Osteoblast (primary cell): ENCODE measurements at regions not wholly inside any gene's neighbourhood (a gene's known extent, or its start where the extent isn't known, plus 50 kb on each side); places are given as distances from the start of the nearest gene placed in this dataset.

Source experiments
- DNase-seq: peaks from one replicate; pipeline ENCODE4 v3.0.0; 2011; ENCODE audit warnings: low spot score, mixed read lengths; ENCODE audit not compliant: insufficient read length; ENCODE audit errors: missing footprints
- H2AFZ ChIP-seq: 2 replicates; pipeline ENCODE4 v1.6.0; 2011; ENCODE audit warnings: mild to moderate bottlenecking, low read length
- H3K27ac ChIP-seq: 2 replicates; pipeline ENCODE4 v1.5.1; 2011; ENCODE audit warnings: mild to moderate bottlenecking, low read depth, low read length, moderate library complexity
- H3K27me3 ChIP-seq: 2 replicates; pipeline ENCODE4 v1.6.0; 2012; ENCODE audit warnings: mild to moderate bottlenecking, control low read depth, inconsistent platforms, low read length, moderate library complexity; ENCODE audit not compliant: insufficient read depth
- H3K36me3 ChIP-seq: 2 replicates; pipeline ENCODE4 v1.5.1; 2011; ENCODE audit warnings: mild to moderate bottlenecking, low read length, control low read depth, moderate library complexity; ENCODE audit not compliant: insufficient read depth
- H3K4me1 ChIP-seq: 2 replicates; pipeline ENCODE4 v1.5.1; 2011; ENCODE audit warnings: mild to moderate bottlenecking, low read length, control low read depth, moderate library complexity; ENCODE audit not compliant: insufficient read depth
- H3K4me2 ChIP-seq: 2 replicates; pipeline ENCODE4 v1.6.0; 2011; ENCODE audit warnings: mild to moderate bottlenecking, low read length; ENCODE audit not compliant: insufficient read depth
- H3K4me3 ChIP-seq: fragments of 200-600 bp; sonication (generic); 3 replicates; pipeline ENCODE4 v1.5.1; 2012; ENCODE audit warnings: mild to moderate bottlenecking, low read length, inconsistent platforms; ENCODE audit not compliant: insufficient read depth
- H3K79me2 ChIP-seq: 2 replicates; pipeline ENCODE4 v1.6.0; 2012; ENCODE audit warnings: mild to moderate bottlenecking, low read length, control low read depth, inconsistent platforms; ENCODE audit not compliant: insufficient read depth
- H3K9me3 ChIP-seq: 2 replicates; pipeline ENCODE4 v1.5.1; 2011; ENCODE audit warnings: low read depth, low read length, control low read depth
- H4K20me1 ChIP-seq: 2 replicates; pipeline ENCODE4 v1.6.0; 2012; ENCODE audit warnings: mild to moderate bottlenecking, low read length, control low read depth; ENCODE audit not compliant: insufficient read depth
- CTCF ChIP-seq: IDR thresholded peaks from 2 replicates; pipeline ENCODE4 v1.5.1; 2011; ENCODE audit warnings: mild to moderate bottlenecking, low read depth, low read length, moderate library complexity; ENCODE audit errors: extremely low read depth

- H3K36me3 ChIP-seq, result no peaks in the 10 kb centered on the region
- H3K4me2 ChIP-seq, result no peak overlapping the region
- no peaks in the 10 kb centered on the region for H4K20me1 ChIP-seq
- TF ChIP-seq CTCF, result no peak
- H3K4me3 ChIP-seq, result no peak overlapping the region
- no peaks in the 10 kb centered on the region for H3K79me2 ChIP-seq
- no peaks in the 10 kb centered on the region for H3K4me1 ChIP-seq
- H2AFZ ChIP-seq, result no peak overlapping the region
- H3K9me3 ChIP-seq, result no peaks in the 10 kb centered on the region
- H3K27me3 ChIP-seq, result no peaks in the 10 kb centered on the region
- DNase-seq, result no peak
- no peak overlapping the region for H3K27ac ChIP-seq
Measured at GRCh38 chr5:128763321-128763720, 202.0 kb upstream of the SLC27A6 start.

DNA sequence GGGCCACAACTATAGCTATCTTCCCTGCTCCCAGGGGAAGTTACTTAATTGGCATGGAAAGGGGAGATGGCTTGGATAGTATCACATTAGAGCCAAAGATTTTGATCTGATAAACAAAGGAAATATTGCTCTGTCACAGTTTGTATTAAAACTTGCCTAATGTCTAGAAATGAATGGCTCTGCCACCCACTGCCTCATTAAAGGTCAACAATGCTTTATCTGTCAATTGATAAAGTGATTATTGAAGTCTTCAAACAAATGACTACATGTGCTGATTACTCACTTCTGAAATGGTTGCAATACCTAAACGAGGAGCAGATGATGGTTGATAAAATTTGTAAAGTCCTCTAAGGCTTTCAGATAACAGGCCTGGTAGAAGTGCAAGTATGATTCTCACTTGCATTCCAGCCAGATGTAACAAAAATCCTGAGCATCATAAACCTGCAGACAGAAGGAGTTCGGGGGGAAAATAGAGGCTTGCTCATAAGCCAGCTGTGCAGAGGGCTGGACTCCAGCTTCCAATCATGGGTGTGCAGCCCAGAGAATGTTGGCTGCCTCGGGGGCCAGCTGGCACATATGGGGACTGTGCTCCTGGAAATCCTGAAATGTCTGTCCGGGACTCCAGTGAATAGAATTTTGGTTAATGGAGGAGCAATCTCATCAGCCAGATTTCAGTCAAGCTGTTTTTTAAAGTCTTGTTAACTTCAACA, 200.5 kb upstream of the SLC27A6 start:
- no peak overlapping the region for H3K27ac ChIP-seq
- no peaks in the 10 kb centered on the region for H3K4me1 ChIP-seq
- H3K9me3 ChIP-seq, result no peaks in the 10 kb centered on the region
- H3K4me2 ChIP-seq, result no peak overlapping the region
- H3K79me2 ChIP-seq, result no peaks in the 10 kb centered on the region
- no peak overlapping the region for H2AFZ ChIP-seq
- no peak overlapping the region for H3K4me3 ChIP-seq
- no peaks in the 10 kb centered on the region for H3K27me3 ChIP-seq
- H4K20me1 ChIP-seq, result no peaks in the 10 kb centered on the region
- no peak for TF ChIP-seq CTCF
- DNase-seq, result no peak
- no peaks in the 10 kb centered on the region for H3K36me3 ChIP-seq

DNA sequence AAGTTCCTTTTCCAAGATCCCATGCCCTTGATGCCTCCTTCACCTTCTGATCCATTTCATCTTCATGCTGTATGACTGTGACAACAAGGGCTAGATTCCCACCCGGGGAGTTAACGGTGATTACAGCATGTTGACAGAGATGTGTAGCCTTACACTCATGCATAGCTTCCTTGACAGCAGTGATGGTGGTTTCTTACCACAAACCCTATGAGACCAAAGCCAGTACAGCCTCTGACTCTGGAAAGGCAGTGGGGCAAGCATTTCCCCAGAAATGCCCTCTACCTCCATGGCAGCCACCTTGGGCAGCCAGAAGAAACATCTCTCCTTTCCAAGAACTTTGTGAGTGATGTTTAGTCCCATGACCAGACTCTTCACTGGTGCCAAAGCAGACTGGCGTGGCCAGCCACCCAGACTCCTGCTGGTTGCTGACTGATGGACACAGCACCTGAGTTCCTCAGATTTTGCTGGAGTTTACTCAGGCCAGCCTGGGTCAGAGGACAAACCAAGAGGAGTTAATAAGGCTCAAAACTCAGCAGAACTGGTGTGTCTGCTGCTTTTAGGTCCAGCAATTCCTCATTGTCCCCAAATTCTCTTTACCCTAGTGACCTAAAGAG, 199.7 kb upstream of the SLC27A6 start:
- no peak for DNase-seq
- H3K27me3 ChIP-seq, result no peaks in the 10 kb centered on the region
- H4K20me1 ChIP-seq, result no peaks in the 10 kb centered on the region
- TF ChIP-seq CTCF, result no peak
- no peak overlapping the region for H3K4me2 ChIP-seq
- H3K36me3 ChIP-seq, result no peaks in the 10 kb centered on the region
- H2AFZ ChIP-seq, result no peak overlapping the region
- no peak overlapping the region for H3K4me3 ChIP-seq
- no peaks in the 10 kb centered on the region for H3K9me3 ChIP-seq
- no peak overlapping the region for H3K27ac ChIP-seq
- H3K79me2 ChIP-seq, result no peaks in the 10 kb centered on the region
- H3K4me1 ChIP-seq, result no peaks in the 10 kb centered on the region

GRCh38 chr5:128766406-128766805, 198.9 kb upstream of the SLC27A6 start:
- Histone ChIP-seq H3K36me3 (no peaks in the 10 kb centered on the region), H3K4me3 (no peak overlapping the region), H3K79me2 (no peaks in the 10 kb centered on the region), H3K27me3 (no peaks in the 10 kb centered on the region), H3K4me2 (no peak overlapping the region), H3K4me1 (no peaks in the 10 kb centered on the region), H2AFZ (no peak overlapping the region), H3K27ac (no peak overlapping the region), H3K9me3 (no peaks in the 10 kb centered on the region), H4K20me1 (no peaks in the 10 kb centered on the region)
- no peak for TF ChIP-seq CTCF
- DNase-seq, result no peak
